K562 (cell line): ENCODE measurements at regions not wholly inside any gene's neighbourhood (a gene's known extent, or its start where the extent isn't known, plus 50 kb on each side); places are given as distances from the start of the nearest gene placed in this dataset.
A peak's percentile ranks its signal among the peaks of the same experiment; 100 is the strongest.

Experiments
- ATAC-seq: fragments of 200-7000 bp; cut with Tn5 transposase; 3 replicates; pipeline ENCODE4 v1.9.1; 2020; ENCODE audit warnings: moderate library complexity
- BruUV-seq: library from RNA; stranded (reverse); fragments of 400-500 nt; replicated peaks from 2 replicates; lab custom pipeline; 2021; lab: Mats Ljungman, UMichigan
- CTCF ChIA-PET: fragments of 300-600 bp; formaldehyde crosslinking; extraction: SDS; loops from one replicate; lab custom pipeline; 2021; ENCODE audit warnings: low intra/inter-chr PET ratio; lab: Yijun Ruan, JAX
- POLR2A ChIA-PET: fragments of 300-600, 350-650 bp; sonication (Branson Sonifier 250); formaldehyde crosslinking; extraction: SDS; loops from one replicate; lab custom pipeline; 2021; ENCODE audit warnings: antibody characterized with exemption, inconsistent platforms; lab: Yijun Ruan, JAX
- DNase-seq, 4 experiments: peaks; one replicate each; pipeline versions ENCODE4 v3.0.0 to v3.0.0-alpha.2; 2011 to 2018; ENCODE audit warnings: low spot score in 3 of 4, mixed read lengths in 3 of 4; ENCODE audit errors: extremely low read depth in 1 of 4
- FAIRE-seq: peaks from 2 replicates; lab custom pipeline; 2011; peaks lifted over from hg19 to GRCh38; lab: Jason Lieb, UNC
- H2AFZ ChIP-seq: 2 replicates; pipeline ENCODE4 v1.6.0; 2011; ENCODE audit warnings: low read depth, low read length, control low read depth, inconsistent platforms
- H3K27ac ChIP-seq: fragments of 200-600 bp; 3 replicates; pipeline ENCODE4 v1.8.0; 2011; ENCODE audit warnings: low read depth, mild to moderate bottlenecking, control low read depth, inconsistent platforms, low read length, moderate library complexity, mixed read lengths; ENCODE audit errors: extremely low read depth
- H3K27me3 ChIP-seq, 2 experiments: fragments of 300-600 bp in 1 of 2; 2 replicates in 1 of 2; 3 replicates in 1 of 2; pipeline versions ENCODE4 v1.6.0 to v1.8.0; 2011; ENCODE audit warnings: inconsistent platforms in 2 of 2, low read length in 2 of 2, mild to moderate bottlenecking in 1 of 2, mixed read lengths in 1 of 2, moderate library complexity in 1 of 2; ENCODE audit not compliant: control insufficient read depth in 2 of 2, insufficient read depth in 2 of 2
- H3K36me3 ChIP-seq: fragments of 300-600 bp; 3 replicates; pipeline ENCODE4 v1.8.0; 2011; ENCODE audit warnings: mild to moderate bottlenecking, low read length, inconsistent platforms; ENCODE audit not compliant: control insufficient read depth, insufficient read depth
- H3K4me1 ChIP-seq, 2 experiments: fragments of 200-600 bp in 1 of 2; replicated peaks in 1 of 2; 2 replicates in 1 of 2; 3 replicates in 1 of 2; pipeline versions ENCODE4 v1.5.1 to v1.8.0; 2011; ENCODE audit warnings: inconsistent platforms in 2 of 2, low read length in 2 of 2, mild to moderate bottlenecking in 1 of 2, mixed read lengths in 1 of 2, moderate library complexity in 1 of 2; ENCODE audit not compliant: control insufficient read depth in 2 of 2, insufficient read depth in 2 of 2
- H3K4me2 ChIP-seq: 2 replicates; pipeline ENCODE4 v1.6.1; 2011; ENCODE audit warnings: low read length, control low read depth, inconsistent platforms, mixed read lengths; ENCODE audit not compliant: insufficient read depth
- H3K4me3 ChIP-seq: fragments of 200-600 bp; sonication (generic), shearing (Covaris generic); 2 replicates; pipeline ENCODE4 v1.5.1; 2016; ENCODE audit warnings: control low read depth, inconsistent platforms
- H3K79me2 ChIP-seq: fragments of 200-600 bp; 3 replicates; pipeline ENCODE4 v1.8.0; 2011; ENCODE audit warnings: low read length, inconsistent platforms; ENCODE audit not compliant: control insufficient read depth, insufficient read depth
- H3K9ac ChIP-seq, 2 experiments: 2 replicates each; pipeline versions ENCODE4 v1.6.0 to v1.6.1; 2011; ENCODE audit warnings: low read depth in 2 of 2, low read length in 2 of 2, control low read depth in 1 of 2, inconsistent platforms in 1 of 2, mild to moderate bottlenecking in 1 of 2, mixed read lengths in 1 of 2; ENCODE audit not compliant: insufficient read depth in 1 of 2
- H3K9me1 ChIP-seq: one replicate; pipeline ENCODE4 v1.6.0; 2011; ENCODE audit warnings: inconsistent platforms, mild to moderate bottlenecking, low read length, moderate library complexity; ENCODE audit not compliant: control insufficient read depth, insufficient read depth
- H3K9me3 ChIP-seq: replicated peaks from 2 replicates; pipeline ENCODE4 v1.5.1; 2011; ENCODE audit warnings: low read depth, low read length, inconsistent platforms; ENCODE audit not compliant: control insufficient read depth, insufficient read depth
- H4K20me1 ChIP-seq: replicated peaks from 2 replicates; pipeline ENCODE4 v1.6.1; 2011; ENCODE audit warnings: low read length, inconsistent platforms, mixed read lengths; ENCODE audit not compliant: control insufficient read depth, insufficient read depth
- BHLHE40 ChIP-seq: IDR thresholded peaks from 2 replicates; pipeline ENCODE4 v1.6.1; 2011; ENCODE audit warnings: low read length, improper control_type of control experiment
- CBX3 ChIP-seq, 2 experiments: IDR thresholded peaks; 1 replicate in 1 of 2; 2 replicates in 1 of 2; pipeline ENCODE4 v1.6.1; 2012; ENCODE audit warnings: inconsistent platforms in 2 of 2, low read length in 2 of 2, borderline replicate concordance in 1 of 2, control low read depth in 1 of 2
- MCM3 ChIP-seq: fragments of 450-650 bp; IDR thresholded peaks from 2 replicates; pipeline ENCODE4 v1.6.1; 2016
- MCM7 ChIP-seq, 2 experiments: fragments of 450-650 bp; IDR thresholded peaks; 2 replicates each; pipeline ENCODE4 v1.6.1; 2016 to 2018
- MEF2D ChIP-seq: conservative IDR thresholded peaks from 2 replicates; pipeline ENCODE4 v1.6.1; 2016; ENCODE audit warnings: low read depth, missing genetic modification characterization, missing compliant biosample characterization
- RAD21 ChIP-seq, 2 experiments: fragments of 250-450 bp in 1 of 2; fragments of 450-650 bp in 1 of 2; sonication (Bioruptor Pico) in 1 of 2; formaldehyde crosslinking in 1 of 2; IDR thresholded peaks in 1 of 2; conservative IDR thresholded peaks in 1 of 2; 2 replicates each; pipeline versions ENCODE4 v1.4.0 to v1.8.0; 2020 to 2022; ENCODE audit warnings: mild to moderate bottlenecking in 2 of 2, moderate library complexity in 1 of 2
- TBL1XR1 ChIP-seq, 2 experiments: IDR thresholded peaks; 2 replicates each; pipeline ENCODE4 v1.6.1; 2012; ENCODE audit warnings: improper control_type of control experiment in 2 of 2, low read length in 2 of 2, mild to moderate bottlenecking in 1 of 2
- ZNF253 ChIP-seq: fragments of 250-450 bp; sonication (Bioruptor Pico); conservative IDR thresholded peaks from 2 replicates; pipeline ENCODE4 v1.6.1; 2021; ENCODE audit warnings: mild to moderate bottlenecking
- ZNF324 ChIP-seq: fragments of 250-450 bp; sonication (Bioruptor Pico); IDR thresholded peaks from 2 replicates; pipeline ENCODE4 v1.4.0; 2020; ENCODE audit warnings: mild to moderate bottlenecking
- ZNF589 ChIP-seq: fragments of 200-800 bp; sonication (Bioruptor generic); IDR thresholded peaks from 2 replicates; pipeline ENCODE4 v1.6.1; 2016; ENCODE audit warnings: low read depth, missing genetic modification characterization, missing compliant biosample characterization
- ZNF785 ChIP-seq: fragments of 250-450 bp; sonication (Bioruptor Pico); IDR thresholded peaks from 2 replicates; pipeline ENCODE4 v1.4.0; 2020; ENCODE audit warnings: mild to moderate bottlenecking
- WGBS: fragments of 100-300 bp; shearing (Covaris generic); methylation state at CpG from one replicate; pipeline ENCODE4 v1.1.6; 2016; ENCODE audit warnings: low coverage, mixed read lengths; ENCODE audit not compliant: insufficient coverage; ENCODE audit errors: missing lambda C conversion rate; 5-methylcytosine and 5-hydroxymethylcytosine counted together
- in situ Hi-C: fragments of 300-500 bp; cut with MboI; formaldehyde crosslinking; loops from 4 replicates; pipeline ENCODE4 v1.15.0; 2018; ENCODE audit warnings: inconsistent platforms, mixed read lengths
- intact Hi-C: fragments of 100-400 bp; cut with micrococcal nuclease; formaldehyde crosslinking; loops from 2 replicates; pipeline ENCODE4 v1.14.2; 2022
- TF ChIP-seq, protein P1 (sequence below): fragments of 450-650 bp; formaldehyde crosslinking; IDR thresholded peaks from 2 replicates; pipeline ENCODE4 v1.4.0; 2020; ENCODE audit warnings: mild to moderate bottlenecking, moderate library complexity
- TF ChIP-seq, protein P2 (sequence below): fragments of 450-650 bp; IDR thresholded peaks from 2 replicates; pipeline ENCODE4 v1.6.1; 2016; ENCODE audit warnings: missing biosample characterization, missing genetic modification characterization
- TF ChIP-seq, protein P3 (sequence below), 2 experiments: fragments of 450-650 bp in 1 of 2; sonication (generic) in 1 of 2; formaldehyde crosslinking in 1 of 2; IDR thresholded peaks in 1 of 2; conservative IDR thresholded peaks in 1 of 2; 2 replicates each; pipeline versions ENCODE4 v1.6.1 to v1.8.1; 2016 to 2023; ENCODE audit warnings: mild to moderate bottlenecking in 2 of 2, moderate library complexity in 2 of 2, inconsistent platforms in 1 of 2, missing genetic modification reagents in 1 of 2
- TF ChIP-seq, protein P4 (sequence below): fragments of 450-650 bp; IDR thresholded peaks from 2 replicates; pipeline ENCODE4 v1.6.1; 2016; ENCODE audit warnings: mild to moderate bottlenecking

DNA sequence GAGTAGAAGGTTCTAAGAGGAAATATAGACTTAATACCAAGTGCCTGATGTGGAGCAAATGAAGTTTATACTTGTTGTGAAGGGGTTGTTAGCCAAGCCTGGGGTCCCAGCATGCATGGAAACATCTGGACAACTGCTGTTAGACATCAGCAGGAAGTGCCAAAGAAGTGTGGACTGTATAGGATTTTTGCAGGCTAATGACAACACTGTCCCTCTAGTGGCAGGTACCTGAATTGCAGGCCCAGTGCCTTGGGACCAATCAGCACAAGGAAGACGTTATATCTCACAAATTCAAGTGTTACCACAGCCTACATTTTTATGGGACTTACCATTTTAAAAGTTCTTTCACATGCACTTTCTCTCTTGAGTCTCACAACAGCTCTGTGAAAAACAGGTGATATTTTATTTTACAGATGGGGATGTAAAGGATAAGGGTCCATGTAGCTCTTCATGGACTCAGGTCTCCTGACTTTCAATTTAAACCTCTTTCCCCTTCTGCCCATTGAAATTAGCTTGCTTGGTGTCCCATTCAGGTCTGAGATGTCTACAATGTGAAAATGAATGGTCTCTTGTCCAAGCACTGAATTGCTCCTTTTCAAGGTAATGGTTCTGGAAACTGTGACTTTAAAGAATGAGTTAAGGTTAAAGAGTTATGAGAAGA, 89.0 kb upstream of the MAP1B start:
- Histone ChIP-seq H4K20me1 (no peaks in the 10 kb centered on the region), H3K4me3 (no peak overlapping the region), H3K4me1 (peaks cover 0 to 6% of the 10 kb centered on the region in 2 experiments; a peak in 2 of 5 replicates), H3K27ac (no peak overlapping the region), H3K9ac (no peak overlapping the region), H3K36me3 (no peaks in the 10 kb centered on the region), H3K79me2 (no peaks in the 10 kb centered on the region), H2AFZ (no peak overlapping the region), H3K4me2 (no peak overlapping the region), H3K9me3 (no peaks in the 10 kb centered on the region; the same call in 1 of the 2 replicates), H3K27me3 (peaks cover 0 to 8% of the 10 kb centered on the region in 2 experiments; a peak in 2 of 5 replicates), H3K9me1 (no peaks in the 10 kb centered on the region)
- ChIA-PET POLR2A (interaction anchor here (0.6 kb wide), 1 partner anchor 230 kb away, joined by 3 read pairs; no protein-coding TSS in a partner anchor), CTCF (interaction anchor here (0.6 kb wide), 1 partner anchor 260 kb away, joined by 4 read pairs; no protein-coding TSS in a partner anchor)
- intact Hi-C loops: loop anchor here (5.0 kb wide), 1 partner anchor 236 kb away; no protein-coding TSS in a partner anchor
- in situ Hi-C loops: no loop called here
- WGBS: 9% methylated on average over 1 of the region's 1 CpG
- DNase-seq (peak; percentile 66 to 75 (median 70)), FAIRE-seq (peak; percentile 98), ATAC-seq (peak; percentile 93)
- BruUV-seq: no TSS peak
- TF ChIP-seq, protein P1, sequence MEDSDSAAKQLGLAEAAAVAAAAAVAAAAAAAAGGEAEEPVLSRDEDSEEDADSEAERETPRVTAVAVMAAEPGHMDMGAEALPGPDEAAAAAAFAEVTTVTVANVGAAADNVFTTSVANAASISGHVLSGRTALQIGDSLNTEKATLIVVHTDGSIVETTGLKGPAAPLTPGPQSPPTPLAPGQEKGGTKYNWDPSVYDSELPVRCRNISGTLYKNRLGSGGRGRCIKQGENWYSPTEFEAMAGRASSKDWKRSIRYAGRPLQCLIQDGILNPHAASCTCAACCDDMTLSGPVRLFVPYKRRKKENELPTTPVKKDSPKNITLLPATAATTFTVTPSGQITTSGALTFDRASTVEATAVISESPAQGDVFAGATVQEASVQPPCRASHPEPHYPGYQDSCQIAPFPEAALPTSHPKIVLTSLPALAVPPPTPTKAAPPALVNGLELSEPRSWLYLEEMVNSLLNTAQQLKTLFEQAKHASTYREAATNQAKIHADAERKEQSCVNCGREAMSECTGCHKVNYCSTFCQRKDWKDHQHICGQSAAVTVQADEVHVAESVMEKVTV (CRISPR knock-in tag): 0 out of 2 replicates have a peak, but pooled peaks have one; percentile 27
- TF ChIP-seq MCM7 (IDR thresholded peaks at IDR 0.05) (no peak), TBL1XR1 (IDR thresholded peaks at IDR 0.05; ENCODE audit: low read length in 2 of 2) (0 out of 4 replicates have a peak, but pooled peaks of 1 of the 2 experiments have one; percentile 20), CBX3 (IDR thresholded peaks at IDR 0.05; ENCODE audit: borderline replicate concordance in 1 of 2, low read length in 2 of 2) (peak in 1 of 2 experiments; percentile 90; a peak in 2 of 3 replicates), ZNF324 (CRISPR knock-in tag) (no peak), ZNF589 (CRISPR knock-in tag) (no peak), ZNF253 (no peak), MEF2D (tag) (no peak), RAD21 (CRISPR knock-in tag; conservative IDR thresholded peaks at IDR 0.05 in 1 of 2, IDR thresholded peaks at IDR 0.05 in 1 of 2) (peak; percentile 54 to 73), BHLHE40 (peak; percentile 44; the same call in 1 of the 2 replicates), MCM3 (no peak), ZNF785 (CRISPR knock-in tag) (no peak)
- TF ChIP-seq, protein P2, sequence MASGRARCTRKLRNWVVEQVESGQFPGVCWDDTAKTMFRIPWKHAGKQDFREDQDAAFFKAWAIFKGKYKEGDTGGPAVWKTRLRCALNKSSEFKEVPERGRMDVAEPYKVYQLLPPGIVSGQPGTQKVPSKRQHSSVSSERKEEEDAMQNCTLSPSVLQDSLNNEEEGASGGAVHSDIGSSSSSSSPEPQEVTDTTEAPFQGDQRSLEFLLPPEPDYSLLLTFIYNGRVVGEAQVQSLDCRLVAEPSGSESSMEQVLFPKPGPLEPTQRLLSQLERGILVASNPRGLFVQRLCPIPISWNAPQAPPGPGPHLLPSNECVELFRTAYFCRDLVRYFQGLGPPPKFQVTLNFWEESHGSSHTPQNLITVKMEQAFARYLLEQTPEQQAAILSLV (tag): no peak
- TF ChIP-seq, protein P3, sequence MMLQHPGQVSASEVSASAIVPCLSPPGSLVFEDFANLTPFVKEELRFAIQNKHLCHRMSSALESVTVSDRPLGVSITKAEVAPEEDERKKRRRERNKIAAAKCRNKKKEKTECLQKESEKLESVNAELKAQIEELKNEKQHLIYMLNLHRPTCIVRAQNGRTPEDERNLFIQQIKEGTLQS (IDR thresholded peaks at IDR 0.05): no peak
- TF ChIP-seq, protein P3 (CRISPR knock-in tag; conservative IDR thresholded peaks at IDR 0.05): no peak
- TF ChIP-seq, protein P4, sequence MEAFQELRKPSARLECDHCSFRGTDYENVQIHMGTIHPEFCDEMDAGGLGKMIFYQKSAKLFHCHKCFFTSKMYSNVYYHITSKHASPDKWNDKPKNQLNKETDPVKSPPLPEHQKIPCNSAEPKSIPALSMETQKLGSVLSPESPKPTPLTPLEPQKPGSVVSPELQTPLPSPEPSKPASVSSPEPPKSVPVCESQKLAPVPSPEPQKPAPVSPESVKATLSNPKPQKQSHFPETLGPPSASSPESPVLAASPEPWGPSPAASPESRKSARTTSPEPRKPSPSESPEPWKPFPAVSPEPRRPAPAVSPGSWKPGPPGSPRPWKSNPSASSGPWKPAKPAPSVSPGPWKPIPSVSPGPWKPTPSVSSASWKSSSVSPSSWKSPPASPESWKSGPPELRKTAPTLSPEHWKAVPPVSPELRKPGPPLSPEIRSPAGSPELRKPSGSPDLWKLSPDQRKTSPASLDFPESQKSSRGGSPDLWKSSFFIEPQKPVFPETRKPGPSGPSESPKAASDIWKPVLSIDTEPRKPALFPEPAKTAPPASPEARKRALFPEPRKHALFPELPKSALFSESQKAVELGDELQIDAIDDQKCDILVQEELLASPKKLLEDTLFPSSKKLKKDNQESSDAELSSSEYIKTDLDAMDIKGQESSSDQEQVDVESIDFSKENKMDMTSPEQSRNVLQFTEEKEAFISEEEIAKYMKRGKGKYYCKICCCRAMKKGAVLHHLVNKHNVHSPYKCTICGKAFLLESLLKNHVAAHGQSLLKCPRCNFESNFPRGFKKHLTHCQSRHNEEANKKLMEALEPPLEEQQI: 0 out of 2 replicates have a peak, but pooled peaks have one; percentile 57
